NOMO-1 treated with dmso at 0.1 percent for 144 hours (cell line): ENCODE measurements at regions not wholly inside any gene's neighbourhood (a gene's known extent, or its start where the extent isn't known, plus 50 kb on each side); places are given as distances from the start of the nearest gene placed in this dataset.
"Not testable (repeated sequence)": the region's sequence is repeated elsewhere in the genome, so short reads cannot be mapped to it uniquely, and the experiment has no call there.

Experiments
- DNase-seq: peaks from one replicate; lab custom pipeline; 2025; ENCODE audit not compliant: unreplicated experiment; lab: John Stamatoyannopoulos, UW

DNA sequence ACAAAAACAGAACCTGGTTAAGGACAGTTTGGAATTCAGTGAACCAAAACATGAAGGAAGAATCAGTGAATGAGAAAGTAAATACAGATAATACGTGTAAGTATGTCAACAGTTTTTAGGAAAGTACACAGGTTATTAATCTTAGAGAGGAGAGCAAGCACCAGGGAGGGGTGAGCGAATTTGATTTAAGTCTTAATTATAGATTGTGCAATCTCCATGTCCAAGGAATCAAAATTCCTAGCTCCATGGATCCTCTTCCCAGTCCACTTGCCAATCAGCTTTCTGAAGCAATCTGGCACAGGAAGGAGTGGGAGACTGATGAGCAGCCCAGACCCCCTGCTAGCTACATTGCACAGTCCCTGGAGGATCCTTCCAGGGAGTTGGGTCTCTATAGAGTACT is 346.4 kb downstream of the SETD4 start:
- DNase-seq = no peak

- DNase-seq = no peak
These were observed 348.7 kb downstream of the SETD4 start for GRCh38 chr21:35711661-35712060.

DNA sequence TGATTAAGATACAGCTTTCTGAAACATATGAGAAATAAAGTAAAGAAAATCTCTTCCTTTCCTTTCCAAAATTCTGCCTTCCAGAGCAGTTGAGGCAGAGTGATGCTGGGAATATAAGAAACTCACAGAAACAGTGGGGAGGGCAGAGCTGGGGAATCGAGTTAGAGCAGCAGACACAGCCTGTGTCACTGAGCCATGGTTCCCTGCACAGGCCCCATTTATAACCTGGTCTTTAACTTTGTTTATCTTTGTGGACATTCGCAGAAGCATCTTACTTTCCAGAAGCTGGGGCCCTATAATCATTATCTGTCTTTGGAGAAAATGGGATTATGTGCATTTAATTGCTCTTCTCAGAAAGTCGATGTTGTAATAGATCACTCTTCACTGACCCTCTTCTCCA is 349.1 kb downstream of the SETD4 start:
- no peak for DNase-seq

GRCh38 chr21:35709990-35710389 is 350.3 kb downstream of the SETD4 start:
- not testable (repeated sequence) for DNase-seq

GRCh38 chr21:35705888-35706287 is 354.4 kb downstream of the SETD4 start:
- DNase-seq = no peak

DNA sequence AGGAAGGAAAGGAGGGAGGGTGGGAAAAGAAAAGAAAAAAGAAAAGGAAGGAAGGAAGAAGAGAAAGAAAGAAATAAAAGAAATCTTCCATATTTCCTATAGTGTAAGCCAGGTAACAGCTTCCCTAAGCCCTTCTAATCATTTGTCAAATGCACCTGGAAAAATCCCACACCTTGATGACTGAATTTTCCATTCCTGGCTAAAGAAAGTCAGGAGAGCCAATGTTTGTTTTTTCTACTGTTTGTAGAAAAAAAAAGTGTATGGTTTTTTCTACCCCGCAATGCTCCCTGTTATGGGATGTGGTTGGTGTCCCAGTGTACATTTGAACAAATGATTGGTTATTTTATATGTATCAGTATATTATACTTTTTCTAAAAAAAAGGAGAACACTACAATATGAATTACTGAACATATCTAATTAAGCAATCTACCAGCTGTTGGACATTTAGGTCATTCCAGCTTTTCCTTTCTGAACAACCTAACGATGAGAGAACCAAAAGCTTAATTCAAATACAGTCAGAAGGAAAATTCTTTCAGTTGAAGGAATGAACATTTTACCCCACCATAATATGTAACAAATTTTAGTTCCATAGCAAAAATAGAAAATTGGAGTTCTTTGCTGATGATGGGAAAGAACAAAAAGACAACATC is 355.0 kb downstream of the SETD4 start:
- DNase-seq = no peak

DNA sequence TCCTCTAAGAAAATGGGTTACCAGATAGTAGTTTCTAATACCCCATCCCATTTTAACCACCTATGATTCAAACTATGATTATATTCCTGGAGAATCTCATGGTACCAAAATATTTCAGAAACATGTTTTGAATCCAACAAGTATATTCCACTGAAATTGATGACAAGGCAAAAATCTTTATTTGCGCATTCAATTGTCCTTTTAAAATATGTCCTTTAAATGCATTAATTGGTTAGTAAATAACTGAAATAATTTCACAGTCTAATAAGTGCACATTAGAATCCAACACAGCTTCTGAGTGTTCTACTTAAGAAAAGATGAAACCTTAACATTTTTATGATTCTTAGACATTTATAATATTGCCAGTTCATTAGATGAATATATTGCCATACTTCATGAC is 356.6 kb downstream of the SETD4 start:
- no peak for DNase-seq

- no peak for DNase-seq
These were observed 361.0 kb downstream of the SETD4 start for GRCh38 chr21:35699361-35699760.

GRCh38 chr21:35697321-35697808 is 363.0 kb downstream of the SETD4 start:
- DNase-seq = no peak

GRCh38 chr21:35696644-35697043 is 363.7 kb downstream of the SETD4 start:
- no peak for DNase-seq

- no peak for DNase-seq
These were observed 368.0 kb downstream of the SETD4 start for GRCh38 chr21:35692311-35692710.

- no peak for DNase-seq
These were observed 369.9 kb downstream of the SETD4 start for GRCh38 chr21:35690436-35690835.

DNA sequence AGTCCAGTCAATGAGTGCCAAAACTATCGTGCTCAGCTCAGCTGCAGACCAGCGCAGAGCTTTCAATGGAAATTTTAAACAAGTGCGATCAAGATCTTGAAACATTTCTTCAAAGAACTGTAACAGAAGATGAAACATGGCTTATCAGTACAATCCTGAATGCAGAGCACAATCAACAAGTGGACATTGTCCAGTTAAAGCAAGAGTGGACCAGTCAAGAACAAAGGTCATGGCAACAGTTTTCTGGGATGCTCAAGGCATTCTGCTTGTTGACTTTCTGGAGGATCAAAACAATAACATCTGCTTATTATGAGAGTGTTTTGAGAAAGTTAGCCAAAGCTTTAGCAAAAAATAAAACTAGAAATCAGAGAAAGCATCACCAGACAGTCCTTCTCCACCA is 374.2 kb downstream of the SETD4 start:
- DNase-seq = no peak

- no peak for DNase-seq
These were observed 376.5 kb downstream of the SETD4 start for GRCh38 chr21:35683664-35684304.

- no peak for DNase-seq
These were observed 377.3 kb downstream of the SETD4 start for GRCh38 chr21:35682904-35683549.

GRCh38 chr21:35681946-35682345 is 378.4 kb downstream of the SETD4 start:
- no peak for DNase-seq

DNA sequence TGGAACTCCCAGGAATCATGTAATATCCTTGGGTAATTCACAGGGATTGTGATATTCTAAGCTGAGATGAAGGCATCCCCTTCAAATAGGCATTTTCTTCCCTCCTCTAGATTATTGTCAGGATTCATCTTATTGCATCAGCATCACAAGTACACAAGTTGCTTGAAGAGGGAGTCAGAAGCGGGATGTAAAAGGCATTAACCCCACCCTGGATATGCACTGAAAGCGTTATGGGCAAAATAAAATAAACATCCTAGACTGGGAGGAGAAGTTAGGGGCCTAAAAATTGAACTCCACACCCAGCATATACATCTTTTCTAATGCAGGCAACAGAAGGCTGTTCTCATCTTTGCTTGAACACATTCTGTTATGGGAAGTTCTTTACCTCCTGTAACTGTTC is 381.2 kb downstream of the SETD4 start:
- DNase-seq = no peak

DNA sequence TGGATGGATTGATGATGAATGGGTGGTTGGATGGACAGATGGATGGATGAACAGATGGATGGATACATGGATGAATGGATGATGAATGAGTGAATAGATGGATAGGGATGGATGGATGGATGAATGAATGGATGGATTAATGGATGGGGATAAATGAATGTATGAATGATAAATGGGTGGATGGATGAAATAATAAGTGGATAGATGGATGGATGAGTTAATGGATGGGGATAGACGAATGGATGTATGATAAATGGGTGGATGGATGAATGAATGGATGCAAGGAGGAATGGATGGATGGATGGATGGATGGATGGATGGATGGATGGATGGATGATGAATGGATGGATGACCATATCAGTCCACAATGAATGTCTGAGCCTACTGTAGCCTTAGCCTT is 381.9 kb downstream of the SETD4 start:
- no peak for DNase-seq

DNA sequence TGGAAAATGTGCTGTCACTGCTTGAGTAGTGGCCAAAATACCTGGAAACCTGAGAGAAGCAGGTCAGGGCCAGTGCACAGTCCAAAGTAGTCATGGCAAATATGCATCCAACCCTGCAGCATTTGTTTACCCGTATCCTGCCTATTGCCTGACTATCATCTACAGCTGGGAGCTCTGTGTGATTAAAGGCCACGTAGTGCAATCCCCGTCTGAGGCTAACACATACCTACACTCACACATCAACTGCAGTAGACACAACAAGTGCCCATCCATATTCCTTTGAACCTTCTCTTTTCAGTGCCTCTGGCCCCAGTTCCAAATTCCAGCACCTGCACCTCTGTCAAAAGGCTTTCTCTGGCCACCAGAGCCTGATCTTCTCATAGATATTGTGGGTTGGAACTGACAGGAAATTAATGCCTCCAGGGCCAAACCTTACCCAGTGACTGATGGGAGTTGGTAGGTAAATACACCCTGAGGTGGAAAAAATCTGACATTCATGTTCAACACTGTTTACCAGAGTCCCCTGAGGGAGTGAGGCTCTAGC is 383.0 kb downstream of the SETD4 start:
- no peak for DNase-seq

GRCh38 chr21:35674895-35675470 is 385.3 kb downstream of the SETD4 start:
- DNase-seq = no peak

DNA sequence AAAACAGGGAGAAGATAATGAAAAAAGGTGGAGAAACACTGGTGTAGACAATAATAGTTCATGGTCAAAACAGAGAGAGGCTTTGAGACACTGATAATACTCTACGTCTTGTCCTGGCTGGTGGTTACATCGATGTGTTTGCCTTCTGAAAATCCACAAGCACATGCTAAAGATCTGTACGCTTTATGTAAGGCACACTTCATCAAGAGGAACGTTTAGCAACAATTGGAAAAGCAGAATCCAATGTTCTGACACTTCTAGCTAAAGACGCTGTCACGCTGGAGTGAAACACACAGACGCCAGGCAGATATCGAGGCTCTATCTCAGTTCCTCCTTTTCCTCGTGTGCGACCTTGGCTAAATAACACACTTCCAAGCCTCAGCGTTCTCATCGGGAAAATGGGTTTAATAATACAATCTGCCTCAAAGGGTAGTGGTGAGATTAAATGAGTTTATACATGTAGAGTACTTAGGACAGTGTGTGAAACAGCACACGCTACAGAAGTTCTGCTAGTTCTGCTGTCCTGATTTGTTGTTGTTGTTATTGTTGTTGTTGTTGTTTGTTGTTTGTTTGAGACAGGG is 386.1 kb downstream of the SETD4 start:
- no peak for DNase-seq
